ENCODE measurements at regions not wholly inside any gene's neighbourhood (a gene's known extent, or its start where the extent isn't known, plus 50 kb on each side); places are given as distances from the start of the nearest gene placed in this dataset.

GRCh38 chr20:21028921-21029320 lies 77.2 kb downstream of the LINC00237 start:
- no peaks in the 10 kb centered on the region for H3K4me1 ChIP-seq (ENCODE audit: insufficient read depth, low read length)
- H3K4me3 ChIP-seq (ENCODE audit: insufficient read depth, low read depth, low read length), result no peak overlapping the region
- H3K9me3 Mint-ChIP-seq (ENCODE audit: unreplicated experiment), result no peaks in the 10 kb centered on the region
- H3K27ac ChIP-seq (ENCODE audit: low read depth, low read length), result no peak overlapping the region
- H3K4me2 ChIP-seq (ENCODE audit: low read length), result no peak overlapping the region
- FAIRE-seq (no peak), DNase-seq (ENCODE audit: low read depth) (no peak)
- H3K27me3 Mint-ChIP-seq (ENCODE audit: low read depth, unreplicated experiment), result peaks cover 12% of the 10 kb centered on the region
- TF ChIP-seq CTCF (IDR thresholded peaks at IDR 0.05; ENCODE audit: insufficient read depth, low read depth, low read length) (no peak), EZH2 (IDR thresholded peaks at IDR 0.05; ENCODE audit: insufficient read depth, low read length) (no peak)
- no peaks in the 10 kb centered on the region for H3K79me2 ChIP-seq (ENCODE audit: insufficient read depth, low read length)
- H3K36me3 Mint-ChIP-seq (ENCODE audit: low read depth, unreplicated experiment), result no peaks in the 10 kb centered on the region
- no peak overlapping the region for H3K9ac ChIP-seq (ENCODE audit: low read length)
- H2AFZ ChIP-seq (ENCODE audit: low read depth, low read length), result no peak overlapping the region
- no peak overlapping the region for H3K27ac Mint-ChIP-seq (ENCODE audit: unreplicated experiment)
- H3K36me3 ChIP-seq (ENCODE audit: insufficient read depth, low read length), result no peaks in the 10 kb centered on the region
- no peaks in the 10 kb centered on the region for H3K27me3 ChIP-seq (ENCODE audit: insufficient read depth, low read length)
- H4K20me1 ChIP-seq (ENCODE audit: insufficient read depth, low read length), result no peaks in the 10 kb centered on the region
- H3K9me3 ChIP-seq (ENCODE audit: insufficient read depth, low read depth, low read length), result no peaks in the 10 kb centered on the region
- H3K4me1 Mint-ChIP-seq (ENCODE audit: low read depth, unreplicated experiment), result peaks cover 1% of the 10 kb centered on the region
- no peak overlapping the region for H3K4me3 Mint-ChIP-seq (ENCODE audit: unreplicated experiment)

DNA sequence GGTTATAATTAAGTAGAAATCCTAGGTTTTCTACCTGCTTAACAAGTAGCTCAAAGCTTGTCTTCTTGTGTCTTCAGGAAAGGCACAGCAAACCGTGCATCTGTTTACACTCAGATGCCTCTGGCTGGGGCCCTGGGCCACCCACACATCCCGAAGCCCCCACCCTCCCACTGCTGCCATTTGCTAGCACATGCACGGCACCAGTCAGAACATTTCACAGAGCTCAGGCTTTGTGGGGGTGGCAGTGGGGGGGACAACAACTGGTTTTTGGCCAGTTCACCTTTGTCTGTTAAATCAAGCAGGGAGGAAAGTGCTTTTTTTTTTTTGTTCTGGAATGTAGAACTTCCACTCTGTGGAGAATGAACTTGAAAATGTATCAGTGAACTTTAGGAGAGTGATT lies 77.7 kb downstream of the LINC00237 start:
- Histone ChIP-seq H3K4me1 (ENCODE audit: insufficient read depth, low read length) (no peaks in the 10 kb centered on the region), H3K4me3 (ENCODE audit: insufficient read depth, low read depth, low read length) (no peak overlapping the region), H3K36me3 (ENCODE audit: insufficient read depth, low read length) (no peaks in the 10 kb centered on the region), H3K9ac (ENCODE audit: low read length) (no peak overlapping the region), H2AFZ (ENCODE audit: low read depth, low read length) (no peak overlapping the region), H3K27ac (ENCODE audit: low read depth, low read length) (no peak overlapping the region), H3K27me3 (ENCODE audit: insufficient read depth, low read length) (no peaks in the 10 kb centered on the region), H4K20me1 (ENCODE audit: insufficient read depth, low read length) (no peaks in the 10 kb centered on the region), H3K4me2 (ENCODE audit: low read length) (no peak overlapping the region), H3K9me3 (ENCODE audit: insufficient read depth, low read depth, low read length) (no peaks in the 10 kb centered on the region), H3K79me2 (ENCODE audit: insufficient read depth, low read length) (no peaks in the 10 kb centered on the region)
- peaks cover 12% of the 10 kb centered on the region for H3K27me3 Mint-ChIP-seq (ENCODE audit: low read depth, unreplicated experiment)
- H3K36me3 Mint-ChIP-seq (ENCODE audit: low read depth, unreplicated experiment), result no peaks in the 10 kb centered on the region
- H3K4me1 Mint-ChIP-seq (ENCODE audit: low read depth, unreplicated experiment), result peaks cover 1% of the 10 kb centered on the region
- FAIRE-seq, result no peak
- no peak for DNase-seq (ENCODE audit: low read depth)
- no peak overlapping the region for H3K27ac Mint-ChIP-seq (ENCODE audit: unreplicated experiment)
- TF ChIP-seq EZH2 (IDR thresholded peaks at IDR 0.05; ENCODE audit: insufficient read depth, low read length) (no peak), CTCF (IDR thresholded peaks at IDR 0.05; ENCODE audit: insufficient read depth, low read depth, low read length) (no peak)
- H3K9me3 Mint-ChIP-seq (ENCODE audit: unreplicated experiment), result no peaks in the 10 kb centered on the region
- no peak overlapping the region for H3K4me3 Mint-ChIP-seq (ENCODE audit: unreplicated experiment)

GRCh38 chr20:21027569-21027968 lies 78.6 kb downstream of the LINC00237 start:
- H3K36me3 ChIP-seq (ENCODE audit: insufficient read depth, low read length), result no peaks in the 10 kb centered on the region
- H4K20me1 ChIP-seq (ENCODE audit: insufficient read depth, low read length), result no peaks in the 10 kb centered on the region
- no peak overlapping the region for H3K4me2 ChIP-seq (ENCODE audit: low read length)
- TF ChIP-seq EZH2 (IDR thresholded peaks at IDR 0.05; ENCODE audit: insufficient read depth, low read length) (no peak), CTCF (IDR thresholded peaks at IDR 0.05; ENCODE audit: insufficient read depth, low read depth, low read length) (no peak)
- DNase-seq (ENCODE audit: low read depth) (no peak), FAIRE-seq (no peak)
- no peaks in the 10 kb centered on the region for H3K4me1 ChIP-seq (ENCODE audit: insufficient read depth, low read length)
- H3K4me1 Mint-ChIP-seq (ENCODE audit: low read depth, unreplicated experiment), result peaks cover 1% of the 10 kb centered on the region
- H3K4me3 Mint-ChIP-seq (ENCODE audit: unreplicated experiment), result no peak overlapping the region
- no peak overlapping the region for H3K9ac ChIP-seq (ENCODE audit: low read length)
- H3K27me3 ChIP-seq (ENCODE audit: insufficient read depth, low read length), result no peaks in the 10 kb centered on the region
- H3K27ac ChIP-seq (ENCODE audit: low read depth, low read length), result no peak overlapping the region
- H2AFZ ChIP-seq (ENCODE audit: low read depth, low read length), result no peak overlapping the region
- no peak overlapping the region for H3K4me3 ChIP-seq (ENCODE audit: insufficient read depth, low read depth, low read length)
- H3K9me3 Mint-ChIP-seq (ENCODE audit: unreplicated experiment), result no peaks in the 10 kb centered on the region
- H3K27ac Mint-ChIP-seq (ENCODE audit: unreplicated experiment), result no peak overlapping the region
- no peaks in the 10 kb centered on the region for H3K79me2 ChIP-seq (ENCODE audit: insufficient read depth, low read length)
- H3K36me3 Mint-ChIP-seq (ENCODE audit: low read depth, unreplicated experiment), result no peaks in the 10 kb centered on the region
- peaks cover 12% of the 10 kb centered on the region for H3K27me3 Mint-ChIP-seq (ENCODE audit: low read depth, unreplicated experiment)
- no peaks in the 10 kb centered on the region for H3K9me3 ChIP-seq (ENCODE audit: insufficient read depth, low read depth, low read length)
